GM19238 (cell line): ENCODE measurements at regions not wholly inside any gene's neighbourhood (a gene's known extent, or its start where the extent isn't known, plus 50 kb on each side); places are given as distances from the start of the nearest gene placed in this dataset.

Source experiments
- DNase-seq: peaks from one replicate; pipeline ENCODE4 v3.0.0; 2011; ENCODE audit warnings: low spot score; ENCODE audit not compliant: insufficient read length

DNA sequence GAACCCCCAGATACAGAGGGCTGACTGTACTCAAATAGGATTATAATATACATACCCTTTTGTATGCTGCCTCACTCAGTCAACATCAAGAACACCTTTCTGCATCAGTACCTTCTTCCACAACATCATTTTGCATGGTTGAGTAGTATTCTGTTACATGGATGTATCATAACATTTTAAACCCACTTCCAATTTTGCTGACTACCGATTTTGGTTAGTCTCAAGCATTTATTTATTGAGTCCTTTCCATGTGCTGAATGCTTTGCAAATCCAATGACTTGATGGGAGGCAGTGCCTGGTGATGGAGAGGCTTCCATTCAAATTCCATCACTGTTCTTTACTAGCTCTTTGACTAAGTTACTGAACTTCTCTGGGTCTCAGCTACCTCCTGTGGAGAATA is 182.0 kb upstream of the KLF4 start:
- DNase-seq = no peak

DNA sequence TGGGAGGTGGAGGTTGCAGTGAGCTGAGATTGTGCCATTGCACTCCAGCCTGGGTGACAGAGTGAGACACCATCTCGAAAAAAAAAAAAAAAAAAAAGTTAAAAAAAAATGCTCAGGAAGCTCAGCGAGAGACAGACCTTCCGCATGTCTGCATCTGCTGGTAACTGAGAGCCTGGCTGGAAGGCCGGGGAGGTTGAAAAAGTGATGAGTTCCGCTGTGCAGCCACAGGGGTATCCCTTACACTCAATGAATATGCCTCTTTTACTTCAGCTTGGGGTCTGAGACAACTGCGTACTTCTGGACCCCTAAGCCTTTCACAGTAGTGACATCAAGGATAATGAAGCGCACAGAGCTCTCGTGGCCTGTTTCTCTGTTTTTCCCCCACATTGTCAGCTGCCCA is 179.9 kb upstream of the KLF4 start:
- no peak for DNase-seq

DNA sequence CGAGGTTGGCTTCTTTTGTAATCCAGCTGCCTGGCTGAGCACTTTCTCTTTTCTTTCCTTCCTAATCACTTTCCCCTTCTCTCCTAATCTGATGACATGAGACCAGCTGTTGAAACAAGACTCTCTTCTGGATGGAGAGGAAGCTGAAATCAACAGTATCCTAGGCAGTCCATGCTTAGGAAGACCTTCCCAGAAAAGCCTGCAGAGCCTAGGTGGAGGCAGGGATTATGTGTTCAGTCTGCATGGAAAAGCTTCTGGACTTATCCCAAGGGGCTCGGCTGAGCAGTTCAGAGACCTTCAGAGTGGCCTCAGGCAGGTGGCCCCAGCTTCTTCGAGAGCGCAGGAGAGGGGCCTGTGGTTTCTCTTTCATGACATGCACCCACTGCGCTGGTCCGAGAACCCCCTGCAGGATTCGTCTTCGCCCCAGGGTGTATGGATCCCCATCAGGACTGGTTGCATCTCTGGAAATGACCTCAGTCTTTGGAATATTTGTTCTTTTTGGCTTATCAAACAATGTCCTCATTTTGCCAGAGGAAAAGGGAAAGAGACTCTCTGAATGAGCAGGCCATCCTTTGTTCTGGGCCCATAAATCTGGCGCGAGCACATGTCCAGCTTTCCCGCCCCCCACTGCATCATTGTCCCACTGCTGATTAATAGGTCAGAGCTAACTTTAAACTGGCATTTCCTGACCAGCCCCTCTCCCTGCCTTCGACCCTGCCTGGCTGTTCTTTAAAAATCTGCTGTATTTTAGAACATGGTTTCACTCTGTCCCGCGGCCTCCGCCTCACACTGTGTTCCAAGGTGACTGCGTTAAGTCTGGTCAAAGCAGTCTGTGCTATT is 177.9 kb upstream of the KLF4 start:
- DNase-seq = no peak

DNA sequence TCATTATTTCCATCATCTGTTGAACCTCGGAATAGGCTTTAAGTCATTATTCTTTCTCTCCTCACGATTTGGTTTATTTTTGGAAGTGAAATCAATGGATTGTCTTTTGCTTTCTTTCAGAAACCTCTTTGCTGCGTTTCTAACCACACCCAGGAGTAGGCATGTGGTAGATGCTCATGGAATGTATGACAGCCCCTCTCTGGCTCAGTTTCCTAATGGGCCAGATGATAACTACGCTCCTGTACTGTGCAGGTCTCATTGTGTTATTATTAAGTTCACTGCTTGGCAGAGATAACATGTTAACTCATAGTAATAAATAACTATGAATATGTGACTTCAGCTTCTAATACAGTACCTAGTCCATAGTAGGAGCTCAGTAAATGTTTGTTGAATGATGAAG is 175.5 kb upstream of the KLF4 start:
- DNase-seq = no peak

DNA sequence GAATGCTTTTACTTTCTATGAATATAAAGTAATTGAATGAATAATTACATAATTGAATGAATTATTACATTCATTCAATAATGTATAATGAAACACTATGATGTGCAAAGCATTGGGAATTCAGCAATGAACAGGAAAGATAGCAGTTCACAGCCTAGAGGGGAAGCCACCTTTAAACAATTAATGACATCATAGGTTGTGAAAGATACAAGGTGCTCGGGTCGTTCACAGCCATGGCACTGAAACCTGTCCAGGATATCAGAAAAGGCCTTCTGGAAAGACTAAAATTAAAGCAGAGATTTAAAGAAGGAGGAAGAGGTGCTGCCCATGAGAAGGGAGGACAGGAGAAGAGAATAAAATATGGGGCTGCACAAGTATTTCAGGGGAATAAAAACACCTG is 171.4 kb upstream of the KLF4 start:
- no peak for DNase-seq

DNA sequence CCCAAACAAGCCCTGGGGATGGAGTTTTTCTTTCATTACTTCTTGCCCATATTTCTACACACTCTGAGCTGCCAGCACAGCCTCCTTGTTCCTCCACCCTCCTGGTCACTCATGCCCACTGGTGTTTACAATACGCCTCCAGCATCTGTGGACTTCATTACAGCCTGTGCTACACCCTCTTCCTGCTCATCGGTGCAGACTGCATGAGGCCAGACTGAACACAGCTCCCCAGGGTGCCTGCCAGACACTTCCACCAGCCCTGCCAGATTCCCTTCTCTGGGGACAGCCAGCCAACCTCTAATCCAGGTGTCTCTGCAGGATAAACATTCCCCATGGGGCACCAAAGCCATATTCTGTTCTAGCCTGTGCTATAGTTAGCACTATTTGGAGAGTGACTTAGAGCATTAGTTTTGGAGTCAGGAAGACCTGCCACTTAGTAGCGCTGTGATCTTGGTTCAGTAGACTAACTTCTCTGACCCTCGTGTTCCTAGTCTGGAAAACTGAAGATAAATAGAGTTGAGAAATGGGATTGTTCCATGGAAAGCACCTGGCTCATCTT is 163.8 kb upstream of the KLF4 start:
- no peak for DNase-seq

DNA sequence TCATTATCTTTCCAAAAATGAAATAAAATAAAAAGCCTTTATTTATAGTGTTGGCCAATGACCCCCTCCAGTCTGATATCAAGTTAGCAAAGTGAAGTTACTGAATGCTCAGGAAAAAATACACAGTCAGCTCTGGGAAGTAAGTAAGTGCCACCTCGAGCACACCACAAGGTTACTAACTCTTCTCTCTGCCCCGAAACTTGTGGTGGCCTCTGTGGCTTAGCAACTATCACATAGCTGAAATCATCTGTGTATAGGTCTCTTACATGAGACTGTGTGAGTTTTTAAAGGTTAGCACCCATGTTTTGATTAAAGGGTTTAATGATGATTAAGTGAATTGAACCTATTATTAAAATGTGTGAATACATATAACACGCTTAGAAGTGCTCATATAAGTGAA is 161.4 kb upstream of the KLF4 start:
- DNase-seq = no peak

DNA sequence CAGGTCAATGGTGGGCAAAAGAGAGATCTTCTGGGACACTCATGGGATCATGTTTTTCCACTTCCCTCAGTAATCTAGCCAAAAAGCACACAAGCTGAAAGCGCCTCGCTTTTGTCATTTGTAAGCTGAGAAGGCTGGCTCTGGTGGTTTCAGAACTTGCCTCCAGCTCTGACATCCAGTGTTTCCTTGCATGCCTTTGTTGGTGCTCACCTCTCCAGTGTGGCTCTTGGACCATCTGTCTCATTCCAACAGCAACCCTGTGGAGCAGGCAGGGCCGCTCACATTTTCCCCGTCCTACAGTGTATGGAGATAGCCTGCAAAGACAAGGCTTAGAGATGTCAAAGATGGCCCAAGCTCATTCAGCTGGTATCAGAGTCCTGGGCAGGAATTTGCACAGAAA is 160.8 kb upstream of the KLF4 start:
- DNase-seq = no peak

DNA sequence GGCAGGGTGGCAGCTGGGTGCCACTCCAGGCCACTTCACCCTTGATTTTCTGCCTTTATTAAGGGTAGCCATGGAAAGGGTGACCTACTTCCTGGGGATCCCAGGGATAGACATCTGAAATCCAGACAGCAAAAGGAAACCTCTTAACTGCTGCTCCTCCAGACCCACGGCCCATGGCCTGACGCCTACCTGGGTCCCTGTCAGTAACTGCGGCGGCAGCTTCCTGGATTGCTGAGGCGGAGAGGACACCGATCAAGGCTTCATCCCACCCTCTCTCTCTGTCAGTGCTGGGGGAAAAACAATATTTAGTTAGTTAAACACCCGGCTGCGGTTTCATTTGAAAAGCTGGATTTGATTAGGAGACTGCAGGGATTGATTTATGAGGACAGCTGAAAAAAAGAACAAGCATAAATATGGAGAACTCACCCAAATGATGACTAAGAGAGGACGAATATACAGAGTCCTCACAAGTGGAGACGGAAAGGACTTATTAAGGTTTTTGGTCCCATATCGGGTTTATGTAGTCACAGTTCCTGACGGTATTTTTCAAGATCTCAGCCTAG is 158.7 kb upstream of the KLF4 start:
- no peak for DNase-seq

DNA sequence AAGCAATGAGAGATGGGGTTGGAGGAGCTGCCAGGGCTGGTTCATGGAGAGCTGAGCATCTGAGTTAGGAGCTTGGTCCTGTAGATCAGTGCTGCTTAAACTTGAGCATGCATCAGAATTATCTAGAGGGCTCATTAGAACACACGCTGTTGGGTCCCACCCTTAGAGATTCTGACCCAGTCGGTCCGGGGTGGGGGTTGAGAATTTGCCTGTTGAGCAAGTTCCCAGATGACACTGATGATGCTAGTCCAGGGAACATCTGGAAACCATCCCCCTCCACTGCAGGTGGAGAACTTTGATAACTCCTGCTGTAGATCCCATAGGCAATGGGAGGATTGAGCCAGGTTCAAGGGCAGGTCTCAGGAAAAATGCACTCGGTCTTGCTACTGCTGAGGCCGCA is 158.0 kb upstream of the KLF4 start:
- no peak for DNase-seq

DNA sequence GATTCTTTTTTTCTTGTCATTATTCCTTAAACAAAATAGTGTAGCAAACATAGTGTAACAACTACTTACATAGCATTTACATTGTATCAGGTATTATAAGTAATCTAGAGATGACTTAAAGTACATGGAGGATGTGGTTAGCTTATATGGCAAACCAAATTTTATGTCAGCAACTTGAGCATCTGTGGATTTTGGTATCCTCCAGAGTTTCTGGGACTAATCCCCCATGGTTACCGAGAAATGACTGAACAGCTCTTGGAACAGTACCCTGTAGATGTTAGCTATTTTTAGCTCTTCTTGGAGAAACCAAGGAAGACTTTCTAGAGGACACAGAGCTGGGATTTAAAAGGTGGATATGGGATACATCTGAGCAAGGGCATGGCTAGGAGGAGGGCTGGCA is 157.6 kb upstream of the KLF4 start:
- DNase-seq = no peak

DNA sequence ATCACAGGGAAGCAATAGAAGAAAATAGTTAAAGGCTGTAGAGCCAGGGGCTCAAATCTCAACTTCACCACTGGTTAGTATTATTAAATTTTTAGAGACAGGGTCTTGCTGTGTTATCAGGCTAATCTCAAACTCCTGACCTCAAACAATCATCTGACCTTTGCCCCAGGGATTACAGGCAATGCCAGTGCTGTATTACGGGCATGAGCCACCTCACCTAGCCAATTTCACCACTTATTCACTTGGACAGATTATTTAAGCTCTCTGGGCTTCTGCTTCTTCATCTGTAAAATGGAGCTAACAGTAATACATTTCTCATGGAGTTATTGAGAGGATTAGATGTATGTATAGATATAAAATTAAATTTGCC is 155.9 kb upstream of the KLF4 start:
- no peak for DNase-seq

DNA sequence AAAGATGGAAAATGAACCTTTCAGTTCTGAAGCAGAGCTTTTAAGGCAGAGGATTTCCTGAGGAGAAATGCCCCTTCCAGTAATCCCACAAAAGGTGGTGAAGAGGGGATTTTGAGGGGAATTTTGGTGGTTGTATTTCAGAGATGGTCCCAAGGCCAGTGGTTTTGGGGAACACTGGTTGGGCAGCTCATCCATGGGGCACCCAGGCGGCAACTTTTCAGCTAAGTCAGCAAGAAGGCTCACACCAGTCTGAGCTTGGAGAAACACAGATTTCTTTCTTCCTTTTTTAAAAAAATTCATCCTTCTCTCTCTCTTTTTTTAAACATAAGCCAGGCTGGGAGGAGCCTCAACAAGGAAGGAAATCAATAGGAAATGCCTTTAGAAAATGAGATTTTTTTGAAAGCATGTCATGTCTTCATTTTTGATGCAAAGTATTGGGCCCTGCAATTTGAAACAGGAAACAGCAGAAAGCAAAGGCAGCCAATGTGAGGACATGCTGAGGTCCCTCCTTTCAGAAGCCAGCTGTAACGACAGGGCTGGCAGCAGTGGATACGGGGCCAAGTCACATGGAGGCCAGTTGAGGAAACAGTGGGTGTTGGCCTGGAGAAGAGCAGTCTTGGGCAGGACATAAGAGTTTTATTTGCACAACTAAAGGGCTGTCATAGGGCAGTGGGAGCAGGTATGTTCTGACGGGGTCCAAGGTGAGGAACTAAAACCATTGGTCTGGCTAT is 155.3 kb upstream of the KLF4 start:
- DNase-seq = no peak

DNA sequence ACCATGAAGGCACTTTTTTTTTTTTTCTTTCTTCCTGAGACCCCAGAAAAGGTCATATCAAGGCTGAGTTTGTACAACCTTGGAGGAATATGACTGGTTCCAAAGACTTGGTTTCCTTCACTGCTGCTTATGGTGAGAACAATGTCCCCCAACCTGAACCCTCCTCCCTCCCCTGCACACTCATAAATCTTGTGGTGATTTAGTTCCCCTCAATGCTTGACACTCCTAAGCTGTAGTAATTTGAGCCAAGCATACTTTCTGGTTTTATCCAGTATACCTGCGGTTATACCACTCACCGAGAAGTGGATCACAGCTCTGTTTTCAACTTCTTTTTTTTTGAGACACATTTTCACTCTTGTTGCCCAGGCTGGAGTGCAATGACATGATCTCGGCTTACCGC is 149.9 kb upstream of the KLF4 start:
- no peak for DNase-seq

DNA sequence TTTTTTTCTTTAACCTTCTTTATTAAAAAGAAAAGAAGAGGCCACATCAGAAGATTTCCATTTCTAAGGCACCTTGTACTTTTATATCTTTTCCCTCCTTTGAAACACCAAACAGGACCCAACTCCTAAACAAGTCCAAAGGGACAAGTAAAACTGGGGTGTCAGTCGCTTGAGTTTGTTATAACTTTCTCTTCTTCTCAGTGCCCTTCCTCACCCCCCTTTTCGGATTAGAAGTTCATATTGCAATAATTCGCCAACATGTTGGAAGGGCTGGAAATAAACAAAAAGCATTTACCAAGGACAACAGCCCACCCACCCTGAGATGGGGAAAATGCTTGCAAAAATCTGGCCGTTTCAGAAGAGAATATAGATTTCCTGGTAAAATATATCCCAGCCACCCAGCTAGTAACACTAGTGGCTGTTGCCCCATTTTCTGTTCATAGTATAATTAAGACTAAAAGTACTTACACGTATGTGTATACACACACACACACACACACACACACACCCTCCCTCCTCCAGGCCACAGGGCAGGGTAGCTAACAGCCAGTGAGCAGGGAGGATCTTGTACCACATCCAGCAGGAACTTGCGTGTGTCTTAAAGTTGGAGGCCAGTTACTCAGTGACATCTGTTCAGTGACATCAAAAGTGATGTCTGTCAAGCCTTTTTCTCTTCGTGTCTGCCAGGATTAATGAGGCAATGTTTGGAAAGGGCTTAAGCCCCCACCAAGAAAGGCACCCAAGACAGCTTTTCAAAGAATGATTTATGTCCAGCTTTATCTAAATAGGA is 149.1 kb upstream of the KLF4 start:
- DNase-seq = no peak

DNA sequence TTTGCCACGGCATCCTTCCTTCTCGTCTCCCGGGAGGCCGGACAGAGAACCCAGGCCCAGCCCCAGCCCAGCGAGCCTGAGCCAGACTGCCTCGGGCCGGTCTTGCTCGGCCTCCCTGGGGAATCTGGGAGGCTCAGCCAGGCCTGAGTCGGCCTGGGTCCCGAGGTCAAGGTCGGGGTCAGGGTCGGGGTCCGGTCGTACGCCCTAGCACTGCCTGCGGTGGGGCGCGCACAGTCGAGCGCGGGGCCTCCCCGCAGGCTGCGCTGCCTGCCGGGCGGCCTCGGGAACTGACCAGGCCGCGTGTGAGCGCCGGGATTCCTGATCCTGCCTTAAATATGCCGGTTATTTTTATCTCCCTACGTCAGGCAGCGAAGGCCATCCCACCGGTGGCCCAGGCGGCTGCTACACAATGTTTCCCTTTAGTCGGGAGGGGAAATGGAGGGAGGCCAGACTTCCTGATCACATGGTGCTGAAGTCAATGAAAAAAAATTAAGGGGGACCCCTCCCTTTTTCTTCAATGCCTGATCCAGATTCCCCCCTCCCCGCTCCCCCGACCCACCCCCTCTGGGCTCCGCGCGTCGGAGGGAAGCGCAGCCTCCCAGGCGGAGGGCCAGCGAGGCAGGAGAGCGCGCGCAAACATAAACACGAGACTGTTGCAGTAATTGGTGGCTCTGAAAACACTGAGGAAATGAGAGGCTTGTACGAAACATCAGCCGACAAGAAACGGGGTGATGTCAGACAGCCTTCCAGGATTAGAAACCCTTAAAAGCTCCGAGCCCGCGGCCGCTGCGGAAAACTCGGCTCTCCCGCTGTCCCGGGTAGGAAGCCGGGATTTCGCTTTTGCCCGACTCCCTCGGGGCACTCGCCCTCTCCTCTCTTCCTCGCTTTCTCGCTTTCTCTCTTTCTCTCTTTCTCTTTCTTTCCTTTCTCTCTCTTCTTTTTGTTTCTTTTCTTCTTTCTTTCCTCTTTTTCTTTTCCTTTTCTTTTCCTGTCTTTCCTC is 148.2 kb upstream of the KLF4 start:
- no peak for DNase-seq

DNA sequence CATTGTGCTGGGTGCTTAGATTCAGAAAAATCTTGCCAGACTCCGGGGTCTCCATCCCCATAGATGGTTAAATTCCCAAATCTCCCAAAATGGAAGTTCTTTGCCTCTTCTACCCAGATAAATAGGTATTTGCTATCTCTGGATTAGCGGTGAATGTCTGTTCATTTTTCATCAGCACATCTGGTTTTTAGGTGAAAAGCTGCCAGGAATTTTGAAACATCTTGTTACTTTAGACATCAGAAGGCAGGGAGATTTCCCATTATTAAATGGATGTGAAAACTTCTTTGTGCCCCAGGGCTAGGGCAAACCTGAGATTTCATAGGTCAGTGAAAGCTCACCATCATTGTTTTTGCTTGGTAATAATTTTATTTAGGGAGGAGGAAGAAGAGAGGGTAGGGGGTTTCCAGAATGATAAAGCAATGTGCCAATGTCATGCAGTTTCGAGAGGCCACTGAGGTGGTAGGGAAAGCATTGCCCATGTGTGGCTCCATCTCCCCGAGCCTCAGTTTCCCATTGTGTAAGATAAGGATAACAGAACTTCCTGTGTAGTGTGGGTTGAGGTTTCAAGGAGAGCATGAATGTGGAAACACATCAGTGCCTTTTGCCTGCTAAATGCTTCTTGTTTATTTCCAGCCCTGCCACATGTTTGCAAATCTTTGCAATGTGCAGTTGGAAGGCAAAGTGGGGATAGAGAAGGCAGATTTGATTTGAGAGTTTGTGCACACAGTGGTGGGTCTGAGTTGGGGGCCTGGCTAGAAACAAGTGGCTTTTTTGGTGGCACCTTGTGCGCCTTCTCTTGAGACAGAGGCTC is 147.2 kb upstream of the KLF4 start:
- no peak for DNase-seq

DNA sequence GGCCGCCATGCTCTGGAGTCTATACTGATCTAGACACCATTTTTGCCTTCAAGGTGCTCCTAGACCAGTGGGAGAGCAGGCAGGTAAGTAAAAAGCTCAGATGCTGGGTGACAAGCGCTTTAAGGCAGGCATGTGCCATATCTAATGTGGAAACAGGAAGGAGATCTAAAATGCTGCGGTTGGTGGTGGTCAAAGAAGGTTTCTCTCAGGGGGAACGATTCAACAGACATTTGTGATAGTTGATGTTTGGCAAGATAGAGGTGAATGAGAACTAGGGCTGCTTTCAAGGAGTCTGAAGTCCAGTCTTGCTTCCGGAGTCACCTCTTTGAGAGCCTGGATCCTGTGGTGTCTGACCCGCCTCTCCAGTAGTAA is 146.2 kb upstream of the KLF4 start:
- no peak for DNase-seq

DNA sequence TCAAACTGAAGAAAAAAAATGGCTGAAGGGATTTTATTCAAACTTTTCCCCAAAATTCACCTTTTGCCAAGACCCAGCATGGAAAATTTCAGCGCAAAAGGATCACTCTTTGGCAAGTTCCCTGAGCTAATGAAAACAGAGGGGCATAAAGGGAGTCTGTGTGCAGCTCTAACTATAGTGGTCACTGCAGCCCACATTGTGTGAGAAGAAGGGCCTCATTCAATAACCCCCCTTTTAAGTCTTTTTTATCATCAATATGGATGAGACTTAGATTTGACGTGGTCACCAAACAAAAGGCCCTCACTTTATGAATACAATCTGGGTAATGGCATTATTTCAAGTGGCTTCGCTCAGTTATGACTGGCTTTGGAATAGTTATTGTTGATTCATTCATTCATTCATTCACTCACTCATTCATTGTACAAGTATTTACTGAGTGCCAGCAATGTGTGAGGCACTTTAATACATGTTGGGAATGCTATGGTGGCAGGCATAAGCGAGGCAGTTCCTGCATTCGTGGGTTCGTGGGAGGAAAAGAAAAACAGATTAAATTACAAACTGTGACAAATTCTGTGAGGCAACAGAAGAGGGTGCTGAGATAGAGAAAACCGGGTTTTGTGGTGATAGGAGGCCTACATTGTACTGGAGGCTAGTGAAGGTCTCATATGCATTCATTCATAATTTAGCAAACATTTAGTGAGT is 145.7 kb upstream of the KLF4 start:
- DNase-seq = no peak
